Osteoblast (primary cell): ENCODE measurements at regions not wholly inside any gene's neighbourhood (a gene's known extent, or its start where the extent isn't known, plus 50 kb on each side); places are given as distances from the start of the nearest gene placed in this dataset.

ENCODE experiments used
- DNase-seq: peaks from one replicate; pipeline ENCODE4 v3.0.0; 2011; ENCODE audit warnings: low spot score, mixed read lengths; ENCODE audit not compliant: insufficient read length; ENCODE audit errors: missing footprints
- H2AFZ ChIP-seq: 2 replicates; pipeline ENCODE4 v1.6.0; 2011; ENCODE audit warnings: mild to moderate bottlenecking, low read length
- H3K27ac ChIP-seq: 2 replicates; pipeline ENCODE4 v1.5.1; 2011; ENCODE audit warnings: mild to moderate bottlenecking, low read depth, low read length, moderate library complexity
- H3K27me3 ChIP-seq: 2 replicates; pipeline ENCODE4 v1.6.0; 2012; ENCODE audit warnings: mild to moderate bottlenecking, control low read depth, inconsistent platforms, low read length, moderate library complexity; ENCODE audit not compliant: insufficient read depth
- H3K36me3 ChIP-seq: 2 replicates; pipeline ENCODE4 v1.5.1; 2011; ENCODE audit warnings: mild to moderate bottlenecking, low read length, control low read depth, moderate library complexity; ENCODE audit not compliant: insufficient read depth
- H3K4me1 ChIP-seq: 2 replicates; pipeline ENCODE4 v1.5.1; 2011; ENCODE audit warnings: mild to moderate bottlenecking, low read length, control low read depth, moderate library complexity; ENCODE audit not compliant: insufficient read depth
- H3K4me2 ChIP-seq: 2 replicates; pipeline ENCODE4 v1.6.0; 2011; ENCODE audit warnings: mild to moderate bottlenecking, low read length; ENCODE audit not compliant: insufficient read depth
- H3K4me3 ChIP-seq: fragments of 200-600 bp; sonication (generic); 3 replicates; pipeline ENCODE4 v1.5.1; 2012; ENCODE audit warnings: mild to moderate bottlenecking, low read length, inconsistent platforms; ENCODE audit not compliant: insufficient read depth
- H3K79me2 ChIP-seq: 2 replicates; pipeline ENCODE4 v1.6.0; 2012; ENCODE audit warnings: mild to moderate bottlenecking, low read length, control low read depth, inconsistent platforms; ENCODE audit not compliant: insufficient read depth
- H3K9me3 ChIP-seq: 2 replicates; pipeline ENCODE4 v1.5.1; 2011; ENCODE audit warnings: low read depth, low read length, control low read depth
- H4K20me1 ChIP-seq: 2 replicates; pipeline ENCODE4 v1.6.0; 2012; ENCODE audit warnings: mild to moderate bottlenecking, low read length, control low read depth; ENCODE audit not compliant: insufficient read depth
- TF ChIP-seq, protein P1 (sequence below): IDR thresholded peaks from 2 replicates; pipeline ENCODE4 v1.5.1; 2011; ENCODE audit warnings: mild to moderate bottlenecking, low read depth, low read length, moderate library complexity; ENCODE audit errors: extremely low read depth

DNA sequence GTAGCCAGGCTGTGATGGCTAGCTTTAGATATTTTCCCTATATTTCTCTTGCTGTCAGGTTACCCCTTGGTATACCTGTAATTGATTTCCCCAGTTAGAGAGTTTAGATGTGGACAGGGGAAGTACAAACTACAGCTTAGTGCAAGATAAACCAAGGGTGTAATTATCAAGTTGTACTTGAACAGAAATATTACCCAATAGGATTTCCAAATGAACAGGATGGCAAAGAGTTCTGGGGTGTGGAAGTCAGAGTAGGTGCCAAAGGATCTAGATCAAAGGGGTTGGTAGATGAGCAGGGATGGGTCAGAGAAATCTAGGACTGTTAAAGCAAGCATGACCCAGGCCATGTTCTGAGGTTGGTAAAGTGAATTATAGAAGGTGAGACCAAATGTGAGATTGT is 585.2 kb downstream of the CCDC85A start:
- H3K36me3 ChIP-seq, result no peaks in the 10 kb centered on the region
- H3K9me3 ChIP-seq, result no peaks in the 10 kb centered on the region
- H4K20me1 ChIP-seq, result no peaks in the 10 kb centered on the region
- no peaks in the 10 kb centered on the region for H3K27me3 ChIP-seq
- no peak overlapping the region for H3K4me2 ChIP-seq
- TF ChIP-seq, protein P1, sequence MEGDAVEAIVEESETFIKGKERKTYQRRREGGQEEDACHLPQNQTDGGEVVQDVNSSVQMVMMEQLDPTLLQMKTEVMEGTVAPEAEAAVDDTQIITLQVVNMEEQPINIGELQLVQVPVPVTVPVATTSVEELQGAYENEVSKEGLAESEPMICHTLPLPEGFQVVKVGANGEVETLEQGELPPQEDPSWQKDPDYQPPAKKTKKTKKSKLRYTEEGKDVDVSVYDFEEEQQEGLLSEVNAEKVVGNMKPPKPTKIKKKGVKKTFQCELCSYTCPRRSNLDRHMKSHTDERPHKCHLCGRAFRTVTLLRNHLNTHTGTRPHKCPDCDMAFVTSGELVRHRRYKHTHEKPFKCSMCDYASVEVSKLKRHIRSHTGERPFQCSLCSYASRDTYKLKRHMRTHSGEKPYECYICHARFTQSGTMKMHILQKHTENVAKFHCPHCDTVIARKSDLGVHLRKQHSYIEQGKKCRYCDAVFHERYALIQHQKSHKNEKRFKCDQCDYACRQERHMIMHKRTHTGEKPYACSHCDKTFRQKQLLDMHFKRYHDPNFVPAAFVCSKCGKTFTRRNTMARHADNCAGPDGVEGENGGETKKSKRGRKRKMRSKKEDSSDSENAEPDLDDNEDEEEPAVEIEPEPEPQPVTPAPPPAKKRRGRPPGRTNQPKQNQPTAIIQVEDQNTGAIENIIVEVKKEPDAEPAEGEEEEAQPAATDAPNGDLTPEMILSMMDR, result no peak
- H2AFZ ChIP-seq, result no peak overlapping the region
- H3K4me3 ChIP-seq, result no peak overlapping the region
- DNase-seq, result no peak
- no peak overlapping the region for H3K27ac ChIP-seq
- no peaks in the 10 kb centered on the region for H3K4me1 ChIP-seq
- H3K79me2 ChIP-seq, result no peaks in the 10 kb centered on the region

DNA sequence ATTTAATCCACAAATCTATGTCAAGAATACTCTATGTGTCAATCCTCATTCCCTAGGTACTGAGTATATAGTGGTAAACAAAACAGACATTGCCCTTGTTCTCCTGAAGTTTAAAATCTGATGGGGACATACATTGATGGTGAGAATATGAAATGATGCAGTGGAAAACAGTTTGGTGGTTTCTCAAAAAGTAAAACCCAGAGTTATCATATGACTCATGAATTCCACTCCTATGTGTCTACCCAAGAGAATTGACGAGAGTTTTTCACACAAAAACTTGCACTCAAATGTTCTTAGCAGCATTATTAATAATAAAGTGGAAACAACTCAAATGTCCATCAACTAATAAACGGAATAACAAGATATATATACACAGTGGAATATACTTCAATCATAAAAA is 586.7 kb downstream of the CCDC85A start:
- H3K27me3 ChIP-seq, result no peaks in the 10 kb centered on the region
- no peak overlapping the region for H3K4me2 ChIP-seq
- no peaks in the 10 kb centered on the region for H3K4me1 ChIP-seq
- H3K4me3 ChIP-seq, result no peak overlapping the region
- TF ChIP-seq, protein P1, result no peak
- no peaks in the 10 kb centered on the region for H3K79me2 ChIP-seq
- no peaks in the 10 kb centered on the region for H3K36me3 ChIP-seq
- H3K27ac ChIP-seq, result no peak overlapping the region
- DNase-seq, result no peak
- H4K20me1 ChIP-seq, result no peaks in the 10 kb centered on the region
- no peaks in the 10 kb centered on the region for H3K9me3 ChIP-seq
- no peak overlapping the region for H2AFZ ChIP-seq

DNA sequence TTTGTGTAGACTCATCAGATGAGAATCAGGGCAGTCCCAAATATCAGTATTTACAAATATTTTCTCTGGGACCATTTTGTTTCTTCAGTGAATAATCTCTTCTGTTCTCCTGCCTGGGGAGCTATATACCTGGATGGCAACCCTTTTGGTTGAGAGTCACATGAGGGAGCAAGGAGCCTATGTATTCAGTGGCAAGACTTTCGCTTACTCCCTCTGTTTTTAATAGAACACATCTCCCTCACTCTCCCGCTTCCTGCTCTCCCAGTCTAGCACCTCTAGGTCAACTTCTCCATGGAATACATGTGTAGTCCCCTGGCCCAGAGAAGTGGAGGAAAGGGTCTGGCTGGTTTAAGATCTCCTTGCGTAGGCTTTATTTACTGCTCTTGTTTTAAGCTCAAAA is 600.3 kb downstream of the CCDC85A start:
- no peaks in the 10 kb centered on the region for H3K36me3 ChIP-seq
- H2AFZ ChIP-seq, result no peak overlapping the region
- H3K4me1 ChIP-seq, result no peaks in the 10 kb centered on the region
- no peaks in the 10 kb centered on the region for H4K20me1 ChIP-seq
- no peak overlapping the region for H3K4me2 ChIP-seq
- H3K27ac ChIP-seq, result no peak overlapping the region
- no peak for DNase-seq
- no peak overlapping the region for H3K4me3 ChIP-seq
- H3K79me2 ChIP-seq, result no peaks in the 10 kb centered on the region
- H3K9me3 ChIP-seq, result peaks cover 2% of the 10 kb centered on the region
- H3K27me3 ChIP-seq, result no peaks in the 10 kb centered on the region
- TF ChIP-seq, protein P1, result no peak

DNA sequence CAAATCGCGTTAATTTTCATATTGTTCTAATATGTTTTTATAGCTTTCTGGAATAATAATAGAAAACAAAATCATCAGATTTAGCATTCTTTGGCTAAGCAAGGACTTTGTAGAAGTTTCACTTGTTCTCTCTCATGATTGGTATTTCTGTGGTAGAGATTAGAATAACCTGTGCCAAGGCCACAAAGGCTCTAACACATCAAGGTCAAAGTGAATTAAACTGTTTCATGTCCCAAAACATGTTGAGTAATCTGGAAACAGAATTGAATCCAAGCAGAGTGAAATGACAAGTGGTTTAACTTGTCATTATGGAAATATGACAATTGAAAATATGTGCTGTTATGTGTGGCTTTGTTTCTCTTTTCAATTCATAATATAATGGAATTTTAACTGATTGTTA is 617.4 kb downstream of the CCDC85A start:
- H3K79me2 ChIP-seq, result no peaks in the 10 kb centered on the region
- no peaks in the 10 kb centered on the region for H3K27me3 ChIP-seq
- H3K4me3 ChIP-seq, result no peak overlapping the region
- no peaks in the 10 kb centered on the region for H4K20me1 ChIP-seq
- TF ChIP-seq, protein P1, result no peak
- no peak overlapping the region for H3K27ac ChIP-seq
- H3K36me3 ChIP-seq, result no peaks in the 10 kb centered on the region
- H2AFZ ChIP-seq, result no peak overlapping the region
- no peaks in the 10 kb centered on the region for H3K9me3 ChIP-seq
- H3K4me2 ChIP-seq, result no peak overlapping the region
- no peak for DNase-seq
- no peaks in the 10 kb centered on the region for H3K4me1 ChIP-seq
